ENCODE measurements at regions not wholly inside any gene's neighbourhood (a gene's known extent, or its start where the extent isn't known, plus 50 kb on each side); places are given as distances from the start of the nearest gene placed in this dataset.
"Not testable (repeated sequence)": the region's sequence is repeated elsewhere in the genome, so short reads cannot be mapped to it uniquely, and the experiment has no call there.

- no peak for DNase-seq
Observed at GRCh38 chr6:134421501-134421900, 103.6 kb upstream of the SGK1 start.

GRCh38 chr6:134420614-134421181 lies 102.8 kb upstream of the SGK1 start:
- DNase-seq: no peak

- no peak for DNase-seq
Observed at GRCh38 chr6:134419716-134420115, 101.8 kb upstream of the SGK1 start.

- no peak for DNase-seq
Observed at GRCh38 chr6:134416418-134417154, 98.7 kb upstream of the SGK1 start.

GRCh38 chr6:134415656-134416055 lies 97.7 kb upstream of the SGK1 start:
- DNase-seq: no peak

GRCh38 chr6:134415194-134415593 lies 97.3 kb upstream of the SGK1 start:
- no peak for DNase-seq

GRCh38 chr6:134414793-134415192 lies 96.9 kb upstream of the SGK1 start:
- DNase-seq: no peak

- no peak for DNase-seq
Observed at GRCh38 chr6:134413241-134413643, 95.3 kb upstream of the SGK1 start.

GRCh38 chr6:134410541-134410940 lies 92.6 kb upstream of the SGK1 start:
- DNase-seq: no peak

- DNase-seq: no peak
Observed at GRCh38 chr6:134407791-134408190, 89.9 kb upstream of the SGK1 start.

GRCh38 chr6:134406311-134406710 lies 88.4 kb upstream of the SGK1 start:
- DNase-seq: no peak

- no peak for DNase-seq
Observed at GRCh38 chr6:134405386-134406087, 87.6 kb upstream of the SGK1 start.

GRCh38 chr6:134403312-134403711 lies 85.4 kb upstream of the SGK1 start:
- DNase-seq: not testable (repeated sequence)

- no peak for DNase-seq
Observed at GRCh38 chr6:134402372-134402984, 84.6 kb upstream of the SGK1 start.

GRCh38 chr6:134400941-134401340 lies 83.0 kb upstream of the SGK1 start:
- no peak for DNase-seq

GRCh38 chr6:134398453-134398852 lies 80.5 kb upstream of the SGK1 start:
- no peak for DNase-seq

GRCh38 chr6:134397676-134398075 lies 79.8 kb upstream of the SGK1 start:
- no peak for DNase-seq

GRCh38 chr6:134394905-134395304 lies 77.0 kb upstream of the SGK1 start:
- DNase-seq: no peak

- DNase-seq: no peak
Observed at GRCh38 chr6:134394208-134394607, 76.3 kb upstream of the SGK1 start.

GRCh38 chr6:134391205-134391604 lies 73.3 kb upstream of the SGK1 start:
- DNase-seq: no peak

- DNase-seq: no peak
Observed at GRCh38 chr6:134389658-134390057, 71.7 kb upstream of the SGK1 start.

GRCh38 chr6:134389129-134389528 lies 71.2 kb upstream of the SGK1 start:
- no peak for DNase-seq

GRCh38 chr6:134386482-134386881 lies 68.6 kb upstream of the SGK1 start:
- DNase-seq: not testable (repeated sequence)

- no peak for DNase-seq
Observed at GRCh38 chr6:134381959-134382358, 64.0 kb upstream of the SGK1 start.
